ENCODE measurements at regions not wholly inside any gene's neighbourhood (a gene's known extent, or its start where the extent isn't known, plus 50 kb on each side); places are given as distances from the start of the nearest gene placed in this dataset.

GRCh38 chr9:134271338-134272301, 54.6 kb upstream of the RXRA start:
- no peaks in the 10 kb centered on the region for H3K27me3 ChIP-seq (replicated peaks; ENCODE audit: insufficient read depth)
- no peaks in the 10 kb centered on the region for H3K4me1 ChIP-seq (replicated peaks)
- DNase-seq (ENCODE audit: low spot score), result no peak
- WGBS, result 76% methylated on average over 24 of the region's 24 CpGs
- intact Hi-C loops (cut with DNase I), result no loop called here
- H3K4me3 ChIP-seq, result no peak overlapping the region
- H3K36me3 ChIP-seq, result no peaks in the 10 kb centered on the region
- no peaks in the 10 kb centered on the region for H3K9me3 ChIP-seq
- TF ChIP-seq POLR2AphosphoS5 (IDR thresholded peaks at IDR 0.05) (no peak), POLR2A (IDR thresholded peaks at IDR 0.05) (no peak)
- TF ChIP-seq, protein P1, sequence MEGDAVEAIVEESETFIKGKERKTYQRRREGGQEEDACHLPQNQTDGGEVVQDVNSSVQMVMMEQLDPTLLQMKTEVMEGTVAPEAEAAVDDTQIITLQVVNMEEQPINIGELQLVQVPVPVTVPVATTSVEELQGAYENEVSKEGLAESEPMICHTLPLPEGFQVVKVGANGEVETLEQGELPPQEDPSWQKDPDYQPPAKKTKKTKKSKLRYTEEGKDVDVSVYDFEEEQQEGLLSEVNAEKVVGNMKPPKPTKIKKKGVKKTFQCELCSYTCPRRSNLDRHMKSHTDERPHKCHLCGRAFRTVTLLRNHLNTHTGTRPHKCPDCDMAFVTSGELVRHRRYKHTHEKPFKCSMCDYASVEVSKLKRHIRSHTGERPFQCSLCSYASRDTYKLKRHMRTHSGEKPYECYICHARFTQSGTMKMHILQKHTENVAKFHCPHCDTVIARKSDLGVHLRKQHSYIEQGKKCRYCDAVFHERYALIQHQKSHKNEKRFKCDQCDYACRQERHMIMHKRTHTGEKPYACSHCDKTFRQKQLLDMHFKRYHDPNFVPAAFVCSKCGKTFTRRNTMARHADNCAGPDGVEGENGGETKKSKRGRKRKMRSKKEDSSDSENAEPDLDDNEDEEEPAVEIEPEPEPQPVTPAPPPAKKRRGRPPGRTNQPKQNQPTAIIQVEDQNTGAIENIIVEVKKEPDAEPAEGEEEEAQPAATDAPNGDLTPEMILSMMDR (IDR thresholded peaks at IDR 0.05), result no peak
- no peak overlapping the region for H3K27ac ChIP-seq

- TF ChIP-seq, protein P1 (IDR thresholded peaks at IDR 0.05), result no peak
- TF ChIP-seq POLR2A (IDR thresholded peaks at IDR 0.05) (no peak), POLR2AphosphoS5 (IDR thresholded peaks at IDR 0.05) (no peak)
- no peaks in the 10 kb centered on the region for H3K36me3 ChIP-seq
- H3K4me3 ChIP-seq, result no peak overlapping the region
- DNase-seq (ENCODE audit: low spot score), result no peak
- H3K27me3 ChIP-seq (replicated peaks; ENCODE audit: insufficient read depth), result no peaks in the 10 kb centered on the region
- no peak overlapping the region for H3K27ac ChIP-seq
- H3K4me1 ChIP-seq (replicated peaks), result no peaks in the 10 kb centered on the region
- WGBS, result 80% methylated on average over 21 of the region's 21 CpGs
- H3K9me3 ChIP-seq, result no peaks in the 10 kb centered on the region
- intact Hi-C loops (cut with DNase I), result no loop called here
Observed at GRCh38 chr9:134272302-134273023, 53.8 kb upstream of the RXRA start.

DNA sequence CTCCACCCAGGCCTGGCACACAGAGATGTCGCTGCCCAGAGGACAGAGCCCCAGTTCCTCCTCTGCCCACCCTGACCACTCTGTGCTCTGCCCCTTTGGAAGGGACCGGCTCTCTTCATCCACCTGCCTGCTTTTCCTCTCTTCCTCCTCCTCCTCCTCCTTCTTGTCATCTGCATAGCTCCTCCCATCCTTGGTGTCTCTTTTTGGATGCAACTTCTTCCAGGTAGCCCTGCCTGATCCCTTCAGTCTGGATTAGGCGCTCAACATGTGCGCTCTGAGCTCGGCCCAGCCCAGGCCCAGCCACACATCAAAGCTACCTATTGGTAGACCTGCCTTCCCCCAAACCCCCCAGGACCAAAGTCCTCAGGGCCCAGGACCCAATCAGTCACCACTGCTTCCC, 52.6 kb upstream of the RXRA start:
- Histone ChIP-seq H3K4me1 (replicated peaks) (no peaks in the 10 kb centered on the region), H3K4me3 (no peak overlapping the region), H3K9me3 (no peaks in the 10 kb centered on the region), H3K27ac (no peak overlapping the region), H3K36me3 (no peaks in the 10 kb centered on the region), H3K27me3 (replicated peaks; ENCODE audit: insufficient read depth) (no peaks in the 10 kb centered on the region)
- no peak for DNase-seq (ENCODE audit: low spot score)
- intact Hi-C loops (cut with DNase I), result no loop called here
- TF ChIP-seq POLR2A (IDR thresholded peaks at IDR 0.05), result no peak
- no peak for TF ChIP-seq POLR2AphosphoS5 (IDR thresholded peaks at IDR 0.05)
- TF ChIP-seq, protein P1 (IDR thresholded peaks at IDR 0.05), result no peak
- WGBS, result 94% methylated on average over 5 of the region's 5 CpGs

DNA sequence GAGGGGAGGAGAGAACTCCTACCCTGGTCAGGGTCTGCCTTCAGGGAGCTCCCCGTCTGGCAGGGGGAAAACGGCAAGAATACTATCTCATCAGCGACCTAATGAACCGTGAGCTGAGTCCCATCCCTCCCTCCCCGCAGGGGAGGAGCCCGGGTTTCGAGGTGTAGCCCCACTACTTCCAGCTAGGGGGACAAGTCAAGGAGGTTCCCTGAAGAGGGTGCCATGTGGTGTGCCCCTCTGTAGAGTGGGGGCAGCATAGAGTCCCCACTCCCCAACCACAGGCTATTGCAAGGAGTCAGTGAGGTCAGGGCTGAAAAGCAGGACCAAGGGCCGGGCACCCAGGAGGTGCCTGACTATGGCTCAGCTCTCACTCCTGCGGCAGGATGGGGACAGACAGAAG, 50.9 kb upstream of the RXRA start:
- H3K4me3 ChIP-seq, result no peak overlapping the region
- no peaks in the 10 kb centered on the region for H3K9me3 ChIP-seq
- DNase-seq (ENCODE audit: low spot score), result no peak
- no peaks in the 10 kb centered on the region for H3K27me3 ChIP-seq (replicated peaks; ENCODE audit: insufficient read depth)
- intact Hi-C loops (cut with DNase I), result no loop called here
- WGBS, result 67% methylated on average over 9 of the region's 9 CpGs
- no peaks in the 10 kb centered on the region for H3K4me1 ChIP-seq (replicated peaks)
- H3K27ac ChIP-seq, result no peak overlapping the region
- H3K36me3 ChIP-seq, result no peaks in the 10 kb centered on the region
- TF ChIP-seq POLR2A (IDR thresholded peaks at IDR 0.05) (no peak), POLR2AphosphoS5 (IDR thresholded peaks at IDR 0.05) (no peak)
- TF ChIP-seq, protein P1 (IDR thresholded peaks at IDR 0.05), result no peak
